ENCODE measurements at regions not wholly inside any gene's neighbourhood (a gene's known extent, or its start where the extent isn't known, plus 50 kb on each side); places are given as distances from the start of the nearest gene placed in this dataset.

- no peaks in the 10 kb centered on the region for H3K27me3 ChIP-seq (ENCODE audit: insufficient read depth, low read length)
- peak overlapping the region; percentile 9 for H3K27ac ChIP-seq (ENCODE audit: low read depth, low read length)
- no peak overlapping the region for H3K4me3 ChIP-seq (ENCODE audit: insufficient read depth, low read depth, low read length)
- H3K79me2 ChIP-seq (ENCODE audit: insufficient read depth, low read length) = no peaks in the 10 kb centered on the region
- peaks cover 18% of the 10 kb centered on the region for H3K4me1 ChIP-seq (ENCODE audit: insufficient read depth, low read length)
- no peaks in the 10 kb centered on the region for H3K9me3 Mint-ChIP-seq (ENCODE audit: unreplicated experiment)
- H4K20me1 ChIP-seq (ENCODE audit: insufficient read depth, low read length) = no peaks in the 10 kb centered on the region
- no peaks in the 10 kb centered on the region for H3K9me3 ChIP-seq (ENCODE audit: insufficient read depth, low read depth, low read length)
- peak overlapping the region; percentile 71 for H2AFZ ChIP-seq (ENCODE audit: low read depth, low read length)
- no peak overlapping the region for H3K4me3 Mint-ChIP-seq (ENCODE audit: unreplicated experiment)
- peak; percentile 90 for DNase-seq (ENCODE audit: low read depth)
- H3K27me3 Mint-ChIP-seq (ENCODE audit: low read depth, unreplicated experiment) = no peaks in the 10 kb centered on the region
- TF ChIP-seq CTCF (IDR thresholded peaks at IDR 0.05; ENCODE audit: insufficient read depth, low read depth, low read length) = no peak
- no peak for TF ChIP-seq EZH2 (IDR thresholded peaks at IDR 0.05; ENCODE audit: insufficient read depth, low read length)
- no peaks in the 10 kb centered on the region for H3K36me3 Mint-ChIP-seq (ENCODE audit: low read depth, unreplicated experiment)
- H3K9ac ChIP-seq (ENCODE audit: low read length) = peak overlapping the region; percentile 4
- H3K4me1 Mint-ChIP-seq (ENCODE audit: low read depth, unreplicated experiment) = peaks cover 10% of the 10 kb centered on the region
- peak; percentile 47 for FAIRE-seq
- no peaks in the 10 kb centered on the region for H3K36me3 ChIP-seq (ENCODE audit: insufficient read depth, low read length)
- H3K4me2 ChIP-seq (ENCODE audit: low read length) = peak overlapping the region; percentile 52
- peak overlapping the region; percentile 30 for H3K27ac Mint-ChIP-seq (ENCODE audit: unreplicated experiment)
Measured at GRCh38 chr10:31157123-31158010, 125.7 kb upstream of the ZNF438 start.

GRCh38 chr10:31158011-31158658 lies 126.5 kb upstream of the ZNF438 start:
- peak overlapping the region; percentile 4 for H3K9ac ChIP-seq (ENCODE audit: low read length)
- TF ChIP-seq EZH2 (IDR thresholded peaks at IDR 0.05; ENCODE audit: insufficient read depth, low read length) (no peak), CTCF (IDR thresholded peaks at IDR 0.05; ENCODE audit: insufficient read depth, low read depth, low read length) (no peak)
- H3K4me1 ChIP-seq (ENCODE audit: insufficient read depth, low read length) = peaks cover 13% of the 10 kb centered on the region
- H3K4me3 Mint-ChIP-seq (ENCODE audit: unreplicated experiment) = no peak overlapping the region
- no peaks in the 10 kb centered on the region for H3K36me3 Mint-ChIP-seq (ENCODE audit: low read depth, unreplicated experiment)
- peaks cover 6% of the 10 kb centered on the region for H3K4me1 Mint-ChIP-seq (ENCODE audit: low read depth, unreplicated experiment)
- no peaks in the 10 kb centered on the region for H3K36me3 ChIP-seq (ENCODE audit: insufficient read depth, low read length)
- H3K4me3 ChIP-seq (ENCODE audit: insufficient read depth, low read depth, low read length) = no peak overlapping the region
- H2AFZ ChIP-seq (ENCODE audit: low read depth, low read length) = peak overlapping the region; percentile 71
- H3K9me3 ChIP-seq (ENCODE audit: insufficient read depth, low read depth, low read length) = no peaks in the 10 kb centered on the region
- DNase-seq (ENCODE audit: low read depth) = peak; percentile 37
- H3K27ac ChIP-seq (ENCODE audit: low read depth, low read length) = peak overlapping the region; percentile 9
- no peaks in the 10 kb centered on the region for H3K9me3 Mint-ChIP-seq (ENCODE audit: unreplicated experiment)
- H3K27me3 ChIP-seq (ENCODE audit: insufficient read depth, low read length) = no peaks in the 10 kb centered on the region
- H3K27me3 Mint-ChIP-seq (ENCODE audit: low read depth, unreplicated experiment) = no peaks in the 10 kb centered on the region
- no peak overlapping the region for H3K27ac Mint-ChIP-seq (ENCODE audit: unreplicated experiment)
- H3K4me2 ChIP-seq (ENCODE audit: low read length) = peak overlapping the region; percentile 52
- H4K20me1 ChIP-seq (ENCODE audit: insufficient read depth, low read length) = no peaks in the 10 kb centered on the region
- no peaks in the 10 kb centered on the region for H3K79me2 ChIP-seq (ENCODE audit: insufficient read depth, low read length)
- peak; percentile 64 for FAIRE-seq

All from astrocyte (in vitro differentiated cells and primary cell).